ENCODE measurements at regions not wholly inside any gene's neighbourhood (a gene's known extent, or its start where the extent isn't known, plus 50 kb on each side); places are given as distances from the start of the nearest gene placed in this dataset.

DNA sequence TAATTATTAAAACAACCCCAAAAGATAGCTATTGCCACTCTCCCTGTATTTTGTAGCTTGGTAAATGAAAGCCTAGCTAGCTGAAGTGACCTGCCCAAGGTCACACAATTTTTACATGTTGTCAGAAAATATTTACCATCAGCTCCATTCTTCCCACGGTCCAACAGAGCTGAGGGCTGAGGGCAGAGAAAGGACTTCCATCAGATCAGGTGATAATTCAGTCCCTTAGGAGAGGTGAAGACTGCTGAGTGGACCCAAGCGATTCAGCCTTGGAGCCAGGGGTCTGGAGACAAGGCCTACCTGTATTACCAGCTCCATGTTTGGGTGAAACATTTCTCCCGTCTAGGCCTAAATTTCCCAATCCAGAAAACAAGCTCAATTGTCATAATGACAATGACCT lies 149.5 kb upstream of the TSHZ3 start:
- DNase-seq (ENCODE audit: low spot score), result no peak
- TF ChIP-seq, protein P1, sequence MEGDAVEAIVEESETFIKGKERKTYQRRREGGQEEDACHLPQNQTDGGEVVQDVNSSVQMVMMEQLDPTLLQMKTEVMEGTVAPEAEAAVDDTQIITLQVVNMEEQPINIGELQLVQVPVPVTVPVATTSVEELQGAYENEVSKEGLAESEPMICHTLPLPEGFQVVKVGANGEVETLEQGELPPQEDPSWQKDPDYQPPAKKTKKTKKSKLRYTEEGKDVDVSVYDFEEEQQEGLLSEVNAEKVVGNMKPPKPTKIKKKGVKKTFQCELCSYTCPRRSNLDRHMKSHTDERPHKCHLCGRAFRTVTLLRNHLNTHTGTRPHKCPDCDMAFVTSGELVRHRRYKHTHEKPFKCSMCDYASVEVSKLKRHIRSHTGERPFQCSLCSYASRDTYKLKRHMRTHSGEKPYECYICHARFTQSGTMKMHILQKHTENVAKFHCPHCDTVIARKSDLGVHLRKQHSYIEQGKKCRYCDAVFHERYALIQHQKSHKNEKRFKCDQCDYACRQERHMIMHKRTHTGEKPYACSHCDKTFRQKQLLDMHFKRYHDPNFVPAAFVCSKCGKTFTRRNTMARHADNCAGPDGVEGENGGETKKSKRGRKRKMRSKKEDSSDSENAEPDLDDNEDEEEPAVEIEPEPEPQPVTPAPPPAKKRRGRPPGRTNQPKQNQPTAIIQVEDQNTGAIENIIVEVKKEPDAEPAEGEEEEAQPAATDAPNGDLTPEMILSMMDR (conservative IDR thresholded peaks at IDR 0.05; ENCODE audit: low read depth), result no peak
- no peak overlapping the region for H3K27ac ChIP-seq
- POLR2A ChIA-PET (ENCODE audit: low non-redundant PET), result no interaction called here
- CTCF ChIA-PET, result interaction anchor here (0.9 kb wide), 1 partner anchor 236 kb away, joined by 3 read pairs; no protein-coding TSS in a partner anchor

DNA sequence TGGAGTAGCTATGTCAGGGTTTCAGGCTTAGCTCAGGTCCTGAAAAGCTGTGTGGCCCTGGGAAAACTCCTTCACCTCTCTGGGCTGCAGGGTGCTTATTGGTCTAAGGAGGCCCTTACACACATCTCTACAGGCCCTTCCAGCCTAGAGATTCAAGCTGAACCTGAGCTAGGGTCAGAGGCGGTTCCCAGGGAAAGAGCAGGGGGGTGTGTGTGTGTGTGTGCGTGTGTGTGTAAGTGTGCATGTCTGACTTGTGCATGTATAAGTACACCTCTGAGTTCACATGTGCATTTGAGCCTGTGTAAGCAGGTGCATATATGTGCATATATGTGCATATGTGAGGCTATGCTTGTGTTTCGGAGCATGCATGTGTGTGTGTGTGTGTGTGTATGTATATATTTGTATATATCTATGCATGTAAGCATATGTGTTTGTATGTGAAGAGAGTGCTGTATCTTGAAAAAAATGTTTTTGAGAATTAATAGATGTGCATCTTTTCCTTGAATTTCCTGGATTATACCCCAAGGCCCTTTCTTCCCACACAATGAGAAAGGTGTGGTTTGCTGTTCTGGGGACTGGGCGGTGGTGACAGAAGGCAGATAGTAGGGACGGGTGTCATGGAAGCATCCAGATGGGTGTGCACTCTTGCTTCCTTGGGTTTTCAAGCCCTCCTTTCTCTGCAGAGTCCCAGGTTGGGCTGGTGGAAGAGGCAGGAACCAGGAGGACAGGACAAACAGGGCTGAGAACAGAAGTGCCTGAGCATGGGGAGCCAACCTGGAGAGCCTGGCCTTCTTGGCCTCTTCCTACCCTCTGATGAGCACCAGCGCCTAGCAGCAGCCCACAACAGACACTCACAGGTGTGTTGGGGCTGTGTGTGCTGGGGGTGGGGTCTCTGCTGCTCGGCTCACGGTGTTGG lies 150.3 kb upstream of the TSHZ3 start:
- H3K27ac ChIP-seq, result no peak overlapping the region
- ChIA-PET POLR2A (ENCODE audit: low non-redundant PET) (no interaction called here), CTCF (interaction anchor here (0.9 kb wide), 1 partner anchor 236 kb away, joined by 3 read pairs; no protein-coding TSS in a partner anchor)
- DNase-seq (ENCODE audit: low spot score), result no peak
- TF ChIP-seq, protein P1 (conservative IDR thresholded peaks at IDR 0.05; ENCODE audit: low read depth), result no peak

GRCh38 chr19:31500197-31500830 lies 151.1 kb upstream of the TSHZ3 start:
- no peak for DNase-seq (ENCODE audit: low spot score)
- CTCF ChIA-PET, result no interaction called here
- POLR2A ChIA-PET (ENCODE audit: low non-redundant PET), result no interaction called here
- no peak overlapping the region for H3K27ac ChIP-seq
- TF ChIP-seq, protein P1 (conservative IDR thresholded peaks at IDR 0.05; ENCODE audit: low read depth), result no peak

- no peak for DNase-seq (ENCODE audit: low spot score)
- POLR2A ChIA-PET (ENCODE audit: low non-redundant PET), result no interaction called here
- TF ChIP-seq, protein P1 (conservative IDR thresholded peaks at IDR 0.05; ENCODE audit: low read depth), result no peak
- H3K27ac ChIP-seq, result no peak overlapping the region
- CTCF ChIA-PET, result interaction anchor here (0.6 kb wide), 1 partner anchor 76 kb away, joined by 7 read pairs; no protein-coding TSS in a partner anchor
Measured at GRCh38 chr19:31500946-31501345, 151.7 kb upstream of the TSHZ3 start.

DNA sequence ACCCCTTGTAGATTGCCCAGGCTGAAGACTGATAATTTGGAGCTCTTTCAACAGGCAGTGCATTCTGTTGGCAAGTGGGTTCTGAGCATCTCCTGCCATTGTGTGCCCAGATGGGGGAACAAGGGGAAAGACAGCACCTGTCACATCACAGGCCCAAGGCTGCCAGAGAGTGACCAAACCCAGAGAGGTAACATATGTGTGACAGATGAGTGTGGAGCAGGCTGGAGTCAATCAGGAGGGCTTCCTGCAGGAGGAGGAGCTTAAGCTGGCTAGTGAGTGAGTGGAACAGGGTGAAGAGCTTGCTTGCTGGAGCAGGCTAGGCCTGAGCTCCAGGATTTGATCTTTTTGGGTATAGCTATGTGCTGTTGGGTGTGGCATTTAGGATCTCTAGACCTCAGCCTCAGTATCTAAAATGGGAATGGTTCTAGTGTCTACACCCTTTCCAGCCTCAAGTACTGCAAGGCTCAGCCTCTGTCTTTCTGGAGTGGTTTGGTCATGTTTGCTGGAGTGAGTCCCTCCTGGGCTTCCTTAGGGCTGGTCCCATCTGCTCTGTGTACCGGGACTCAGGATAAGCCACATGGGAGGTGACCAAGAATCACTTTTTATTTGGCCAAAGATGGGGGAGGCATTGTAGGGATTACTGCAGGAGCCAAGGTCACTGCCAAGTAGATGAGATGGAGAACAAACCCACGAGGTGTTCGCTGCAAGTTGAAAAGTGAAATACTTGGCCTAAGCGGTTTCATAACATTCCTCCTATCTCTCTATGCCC lies 152.4 kb upstream of the TSHZ3 start:
- POLR2A ChIA-PET (ENCODE audit: low non-redundant PET), result no interaction called here

More for the DNA sequence above, 152.4 kb upstream of the TSHZ3 start:
- no peak overlapping the region for H3K27ac ChIP-seq
- CTCF ChIA-PET, result interaction anchor here (0.6 kb wide), 1 partner anchor 77 kb away, joined by 7 read pairs; no protein-coding TSS in a partner anchor
- DNase-seq (ENCODE audit: low spot score), result no peak
- TF ChIP-seq, protein P1 (conservative IDR thresholded peaks at IDR 0.05; ENCODE audit: low read depth), result no peak
